NB4 (cell line): ENCODE measurements at regions not wholly inside any gene's neighbourhood (a gene's known extent, or its start where the extent isn't known, plus 50 kb on each side); places are given as distances from the start of the nearest gene placed in this dataset.

Experiments used
- CTCF ChIP-seq: IDR thresholded peaks from one replicate; pipeline ENCODE4 v1.5.1; 2012; ENCODE audit warnings: low read depth, low read length
- POLR2A ChIP-seq: IDR thresholded peaks from 2 replicates; pipeline ENCODE4 v1.6.1; 2011; ENCODE audit warnings: mild to moderate bottlenecking; ENCODE audit not compliant: insufficient read length; ENCODE audit errors: extremely low read depth

GRCh38 chr11:8831861-8832260 lies 79.1 kb upstream of the AKIP1 start:
- TF ChIP-seq CTCF (no peak), POLR2A (no peak)
